ENCODE measurements at regions not wholly inside any gene's neighbourhood (a gene's known extent, or its start where the extent isn't known, plus 50 kb on each side); places are given as distances from the start of the nearest gene placed in this dataset.

DNA sequence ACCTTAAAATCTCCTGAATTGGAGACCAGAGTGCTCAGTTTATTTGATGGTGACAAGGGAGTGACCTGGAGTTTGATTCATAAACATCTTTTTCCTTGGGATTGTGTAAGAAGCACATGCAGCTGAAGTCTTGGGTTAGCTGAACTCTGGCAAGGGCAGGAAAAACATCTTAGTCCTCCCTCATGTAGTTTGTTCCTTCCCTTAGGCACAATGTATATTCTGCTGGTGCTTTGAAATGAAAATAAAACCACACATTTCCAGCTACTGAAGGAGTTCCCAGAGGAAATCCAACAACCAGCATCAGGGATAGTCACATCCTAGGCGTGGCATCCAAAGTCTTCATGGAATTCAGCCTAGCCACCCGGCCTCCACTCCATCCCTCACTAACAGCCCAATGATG, 95.2 kb upstream of the PAPPA start:
- Histone ChIP-seq H3K9me3 (replicated peaks) (no peaks in the 10 kb centered on the region), H3K4me3 (no peak overlapping the region), H3K27ac (no peak overlapping the region), H3K36me3 (no peaks in the 10 kb centered on the region), H3K27me3 (no peaks in the 10 kb centered on the region), H3K4me1 (no peaks in the 10 kb centered on the region)
- no peak for DNase-seq

DNA sequence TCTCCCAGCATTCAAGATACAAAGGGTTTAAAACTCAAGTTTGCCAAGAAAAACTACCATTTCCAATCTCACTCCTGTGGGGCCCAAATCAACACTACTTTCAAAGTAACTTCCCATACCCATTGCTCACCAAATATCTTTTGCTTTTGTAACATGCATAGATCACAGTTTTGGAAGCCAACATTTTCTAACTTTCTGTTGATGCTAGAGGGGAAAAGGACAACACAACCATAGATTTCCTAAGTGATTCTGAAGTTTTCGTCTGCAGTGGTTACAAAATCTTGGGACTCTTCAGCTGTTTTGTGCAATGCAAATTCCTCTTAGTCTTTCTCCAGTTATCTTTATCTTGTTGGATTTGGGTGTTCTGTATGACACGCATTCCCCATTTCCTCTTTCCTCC, 94.1 kb upstream of the PAPPA start:
- no peak overlapping the region for H3K27ac ChIP-seq
- H3K36me3 ChIP-seq: no peaks in the 10 kb centered on the region
- no peaks in the 10 kb centered on the region for H3K27me3 ChIP-seq
- H3K4me1 ChIP-seq: no peaks in the 10 kb centered on the region
- no peak overlapping the region for H3K4me3 ChIP-seq
- no peaks in the 10 kb centered on the region for H3K9me3 ChIP-seq (replicated peaks)
- DNase-seq: no peak

DNA sequence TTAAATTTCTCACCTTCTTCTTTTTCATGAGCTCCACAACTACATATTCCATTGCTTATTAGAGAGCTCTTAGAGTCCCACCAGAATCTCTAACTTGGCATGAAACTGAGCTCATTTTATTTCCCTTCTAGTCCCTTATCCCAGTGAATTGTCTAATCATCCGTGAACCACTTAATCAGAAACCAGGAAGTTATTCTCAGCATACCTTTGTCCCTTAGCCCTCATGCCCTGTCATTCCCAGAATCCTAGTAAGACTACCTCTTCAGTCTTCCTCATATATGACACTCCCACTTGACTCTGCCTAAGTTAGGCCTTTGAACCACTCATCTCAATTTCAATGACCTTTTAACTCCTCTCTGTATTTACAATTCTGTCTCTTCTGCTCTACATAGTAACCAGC, 93.0 kb upstream of the PAPPA start:
- no peak for DNase-seq

DNA sequence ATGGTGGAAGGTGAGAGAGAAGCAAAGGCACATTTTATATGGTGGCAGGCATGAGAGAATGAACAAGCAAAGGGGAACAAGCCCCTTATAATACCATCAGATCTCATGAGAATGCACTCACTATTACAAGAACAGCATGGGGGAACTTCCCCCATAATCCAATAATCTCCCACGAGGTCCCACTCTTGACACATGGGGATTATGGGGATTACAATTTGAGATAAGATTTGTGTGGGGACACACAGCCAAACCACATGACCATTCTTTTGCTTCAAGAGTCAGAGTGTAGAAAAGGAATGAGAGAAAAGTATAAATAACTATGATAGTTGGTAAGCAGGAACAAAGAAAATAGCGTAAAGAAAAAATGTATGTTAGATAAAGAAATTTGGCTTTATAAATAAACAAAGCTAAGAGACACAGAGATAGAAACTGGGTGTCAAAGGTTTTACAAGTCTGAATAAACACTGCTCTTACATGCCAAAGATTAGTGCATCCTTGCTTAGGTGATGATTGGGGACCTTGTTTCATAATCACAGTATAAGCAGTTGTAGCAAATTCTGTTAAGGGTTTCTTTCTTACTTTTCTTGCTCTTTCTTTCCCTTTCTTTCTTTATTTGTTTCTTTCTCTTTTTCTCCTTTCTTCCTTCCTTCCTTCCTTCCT, 91.9 kb upstream of the PAPPA start:
- DNase-seq: peak in 1 of 2 experiments; percentile 21
- no peak overlapping the region for H3K27ac ChIP-seq
- no peaks in the 10 kb centered on the region for H3K36me3 ChIP-seq
- no peaks in the 10 kb centered on the region for H3K4me1 ChIP-seq
- no peaks in the 10 kb centered on the region for H3K27me3 ChIP-seq
- H3K9me3 ChIP-seq (replicated peaks): no peaks in the 10 kb centered on the region; the same call in 1 of the 2 replicates
- no peak overlapping the region for H3K4me3 ChIP-seq

More for the DNA sequence above, 93.0 kb upstream of the PAPPA start:
- Histone ChIP-seq H3K36me3 (no peaks in the 10 kb centered on the region), H3K9me3 (replicated peaks) (no peaks in the 10 kb centered on the region; the same call in 1 of the 2 replicates), H3K27me3 (no peaks in the 10 kb centered on the region), H3K4me1 (no peaks in the 10 kb centered on the region), H3K4me3 (no peak overlapping the region), H3K27ac (no peak overlapping the region)

DNA sequence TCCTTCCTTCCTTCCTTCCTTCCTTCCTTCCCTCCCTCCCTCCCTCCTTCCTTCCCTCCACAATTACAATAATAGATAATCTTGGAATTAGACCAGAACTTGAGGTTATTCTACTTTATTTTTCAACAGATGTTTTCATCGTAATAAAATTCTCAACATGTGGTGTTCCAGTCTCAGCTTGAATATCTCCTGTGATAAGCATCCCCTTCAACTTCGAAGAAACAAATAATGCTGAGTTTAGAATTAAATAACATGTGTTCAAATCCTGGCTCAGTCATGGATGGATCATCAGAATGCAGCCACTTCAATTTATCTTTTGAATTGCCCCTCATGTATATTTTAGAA, 91.4 kb upstream of the PAPPA start:
- H3K27me3 ChIP-seq: no peaks in the 10 kb centered on the region
- H3K27ac ChIP-seq: no peak overlapping the region
- H3K4me3 ChIP-seq: no peak overlapping the region
- H3K4me1 ChIP-seq: no peaks in the 10 kb centered on the region
- DNase-seq: no peak
- H3K36me3 ChIP-seq: no peaks in the 10 kb centered on the region
- H3K9me3 ChIP-seq (replicated peaks): no peaks in the 10 kb centered on the region; the same call in 1 of the 2 replicates

DNA sequence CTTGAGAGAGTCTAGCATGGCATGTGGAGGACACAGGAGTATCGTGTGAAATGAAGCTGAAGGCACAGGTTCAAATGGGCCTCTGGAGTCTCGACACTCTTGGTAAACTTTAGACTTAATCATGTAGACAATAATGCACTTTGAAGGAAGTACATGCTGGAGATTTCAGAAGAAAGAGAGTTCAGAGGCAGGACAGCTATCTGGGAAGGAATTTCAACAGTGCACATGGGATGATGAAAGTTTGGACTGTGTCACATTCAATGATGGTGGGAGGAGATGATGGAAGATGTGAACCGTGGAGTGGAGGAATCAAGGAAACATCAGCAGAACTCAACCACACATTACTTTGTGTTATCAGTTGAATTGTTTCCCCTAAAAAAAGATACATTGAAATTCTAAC, 88.6 kb upstream of the PAPPA start:
- Histone ChIP-seq H3K9me3 (replicated peaks) (no peaks in the 10 kb centered on the region; the same call in 1 of the 2 replicates), H3K27ac (no peak overlapping the region), H3K27me3 (no peaks in the 10 kb centered on the region), H3K4me1 (no peaks in the 10 kb centered on the region), H3K4me3 (no peak overlapping the region), H3K36me3 (no peaks in the 10 kb centered on the region)
- no peak for DNase-seq

DNA sequence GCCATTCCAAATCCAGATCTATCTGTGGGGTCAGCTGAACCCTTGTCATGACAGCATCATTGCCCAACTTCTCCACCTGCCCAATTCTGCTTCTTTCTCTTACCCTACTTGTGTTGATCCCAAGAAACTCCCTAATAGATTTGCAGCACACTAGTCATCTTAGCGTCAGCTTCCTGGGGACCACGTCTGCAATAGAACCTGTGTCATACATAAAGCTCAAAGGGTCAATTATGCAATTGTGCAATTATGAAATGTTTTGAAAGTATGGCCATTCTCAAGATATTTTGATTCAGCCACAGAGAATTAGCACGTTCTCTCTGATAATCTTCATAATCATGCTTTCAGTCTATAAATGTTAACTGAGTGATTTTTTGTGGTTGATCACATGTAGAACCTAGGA, 87.4 kb upstream of the PAPPA start:
- Histone ChIP-seq H3K4me1 (peaks cover 2% of the 10 kb centered on the region; the same call in 1 of the 2 replicates), H3K36me3 (no peaks in the 10 kb centered on the region), H3K9me3 (replicated peaks) (no peaks in the 10 kb centered on the region; the same call in 1 of the 2 replicates), H3K27ac (no peak overlapping the region), H3K27me3 (no peaks in the 10 kb centered on the region), H3K4me3 (no peak overlapping the region)
- no peak for DNase-seq

DNA sequence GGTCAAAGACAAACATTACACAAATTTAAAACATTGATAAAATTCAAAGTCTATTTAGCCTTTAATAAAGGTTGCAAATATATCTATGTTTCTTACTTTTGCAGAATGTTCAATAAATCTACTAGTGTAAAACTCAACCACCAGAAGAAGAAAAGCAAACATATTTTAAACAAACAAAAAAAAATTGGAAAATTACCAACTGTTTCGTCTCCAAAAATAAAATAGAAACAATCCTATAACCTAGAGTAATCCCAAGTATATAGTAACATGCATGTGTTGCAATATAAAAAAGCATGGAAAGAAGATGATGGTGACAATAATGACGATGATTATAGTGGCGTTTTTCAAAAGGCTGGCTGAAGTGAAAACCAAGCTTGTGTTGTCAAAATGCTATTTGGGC, 86.0 kb upstream of the PAPPA start:
- H3K36me3 ChIP-seq: no peaks in the 10 kb centered on the region
- DNase-seq: no peak
- no peak overlapping the region for H3K27ac ChIP-seq
- no peaks in the 10 kb centered on the region; the same call in 1 of the 2 replicates for H3K9me3 ChIP-seq (replicated peaks)
- H3K4me3 ChIP-seq: no peak overlapping the region
- peaks cover 16% of the 10 kb centered on the region for H3K4me1 ChIP-seq
- H3K27me3 ChIP-seq: no peaks in the 10 kb centered on the region

DNA sequence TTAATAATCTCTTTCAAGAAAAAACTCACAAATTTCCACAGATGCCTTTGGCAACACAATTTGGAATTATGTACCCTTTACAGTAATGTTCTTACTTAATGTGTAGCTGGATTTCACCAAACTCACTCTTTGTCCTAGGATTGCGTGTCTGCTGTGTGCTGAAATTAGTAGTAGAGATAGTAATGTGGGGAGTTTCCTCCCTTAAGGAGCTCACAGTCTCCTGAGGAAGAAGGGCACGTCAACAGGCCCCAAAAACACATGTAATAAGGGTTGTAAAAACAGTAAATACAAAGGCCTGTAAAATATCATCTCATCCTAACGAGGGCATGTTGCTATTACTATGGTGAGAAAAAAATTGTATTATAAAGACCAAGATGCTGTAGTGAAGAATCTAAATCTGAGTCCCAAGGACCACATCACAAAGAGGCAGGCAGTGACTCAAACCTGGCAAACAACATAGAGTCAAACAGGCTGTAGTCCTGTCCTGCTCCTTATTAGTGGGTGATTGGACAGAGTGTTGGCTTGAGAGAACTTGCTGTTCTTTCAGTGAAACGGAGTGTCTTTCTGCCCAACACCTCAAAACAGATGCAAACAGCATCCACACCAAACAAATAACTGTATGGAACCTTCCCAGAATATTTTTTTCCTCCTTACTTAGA, 83.2 kb upstream of the PAPPA start:
- H3K4me1 ChIP-seq: peaks cover 17% of the 10 kb centered on the region
- no peaks in the 10 kb centered on the region for H3K9me3 ChIP-seq (replicated peaks)
- H3K4me3 ChIP-seq: no peak overlapping the region
- no peaks in the 10 kb centered on the region for H3K27me3 ChIP-seq
- DNase-seq: no peak
- H3K27ac ChIP-seq: no peak overlapping the region
- no peaks in the 10 kb centered on the region for H3K36me3 ChIP-seq

DNA sequence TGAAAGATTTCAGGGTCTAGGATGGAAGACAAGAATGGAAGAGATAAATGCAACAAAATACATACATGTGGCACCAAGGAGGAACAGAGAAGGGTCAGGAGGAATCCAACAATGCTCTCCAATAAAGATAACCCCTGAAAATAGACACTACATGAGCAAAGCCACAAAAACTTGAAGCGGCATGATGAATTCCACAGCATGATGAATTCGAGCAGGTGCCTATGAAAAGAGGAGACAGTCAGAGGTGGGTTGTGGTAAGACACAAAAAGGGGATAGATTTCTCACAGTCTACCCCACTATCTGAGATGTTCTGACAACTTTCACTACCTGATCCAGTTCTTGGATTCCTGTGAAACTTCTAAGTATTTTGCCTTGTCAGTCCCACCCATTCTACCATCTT, 81.5 kb upstream of the PAPPA start:
- Histone ChIP-seq H3K27me3 (no peaks in the 10 kb centered on the region), H3K4me1 (peaks cover 17% of the 10 kb centered on the region), H3K27ac (peak overlapping the region; percentile 30), H3K36me3 (no peaks in the 10 kb centered on the region), H3K4me3 (no peak overlapping the region), H3K9me3 (replicated peaks) (no peaks in the 10 kb centered on the region)
- DNase-seq: peak; percentile 62 to 82

DNA sequence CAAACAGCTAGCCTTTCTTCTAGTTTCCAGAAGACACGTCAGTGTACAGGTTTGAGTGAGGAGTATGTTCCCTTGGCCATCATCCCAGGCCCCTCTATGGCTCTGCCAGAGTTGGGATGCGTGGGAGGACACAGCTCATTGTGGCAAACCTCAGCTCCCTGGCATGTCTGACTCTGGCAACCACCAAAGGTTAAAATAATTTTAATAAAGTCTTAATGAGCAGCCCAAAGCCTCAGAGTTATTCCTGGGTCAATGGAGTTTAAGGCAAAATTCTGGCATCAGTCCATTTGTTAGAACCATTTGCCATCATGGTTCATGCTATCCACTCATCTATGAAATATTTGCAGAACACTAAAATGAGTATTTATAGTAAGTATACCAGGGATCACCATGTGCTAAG, 79.8 kb upstream of the PAPPA start:
- peak; percentile 32 to 41 for DNase-seq
- no peaks in the 10 kb centered on the region for H3K27me3 ChIP-seq
- no peaks in the 10 kb centered on the region for H3K9me3 ChIP-seq (replicated peaks)
- no peak overlapping the region for H3K27ac ChIP-seq
- peaks cover 17% of the 10 kb centered on the region for H3K4me1 ChIP-seq
- H3K4me3 ChIP-seq: no peak overlapping the region
- H3K36me3 ChIP-seq: no peaks in the 10 kb centered on the region

DNA sequence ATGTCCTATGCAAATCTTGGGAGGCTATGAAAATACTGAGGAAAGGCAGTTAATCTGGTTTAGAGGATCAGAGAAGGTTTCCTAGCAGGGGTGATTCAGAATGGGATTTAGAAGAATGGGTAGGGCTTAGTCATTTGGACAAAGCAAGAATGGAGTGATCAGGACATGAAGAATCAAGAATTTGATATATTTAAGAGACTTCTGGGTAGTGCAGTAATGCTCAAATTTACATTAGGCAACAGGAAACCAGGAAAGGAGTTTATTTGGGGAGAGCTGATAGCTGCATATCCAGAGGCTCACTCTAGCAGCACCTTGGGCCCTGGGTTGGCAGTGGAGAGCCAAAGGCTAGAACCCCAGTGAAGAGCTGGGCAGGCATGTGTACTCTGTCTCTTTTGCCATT, 78.9 kb upstream of the PAPPA start:
- DNase-seq: no peak
- no peak overlapping the region for H3K27ac ChIP-seq

DNA sequence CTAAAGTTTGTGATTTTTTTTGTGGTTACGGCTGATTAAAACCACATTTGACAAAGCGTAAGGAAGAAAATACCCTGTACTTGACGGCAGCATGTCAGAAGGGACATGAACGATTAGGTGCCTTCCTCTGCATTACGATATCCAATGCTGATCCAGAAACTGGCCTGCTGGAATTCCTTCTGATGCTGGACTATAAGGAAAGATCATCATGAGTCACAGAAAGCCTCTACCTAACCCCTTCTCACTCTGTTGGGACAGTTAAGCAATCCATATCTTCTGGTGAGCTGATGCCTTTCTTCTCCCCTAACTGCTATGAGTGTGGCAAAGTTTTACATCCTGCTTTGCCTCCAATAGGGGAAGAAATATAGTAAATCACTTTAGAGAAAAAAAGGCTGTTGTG, 78.4 kb upstream of the PAPPA start:
- Histone ChIP-seq H3K4me1 (peaks cover 17% of the 10 kb centered on the region), H3K9me3 (replicated peaks) (no peaks in the 10 kb centered on the region), H3K4me3 (no peak overlapping the region), H3K27me3 (no peaks in the 10 kb centered on the region), H3K27ac (no peak overlapping the region), H3K36me3 (no peaks in the 10 kb centered on the region)
- no peak for DNase-seq

More for the DNA sequence above, 78.9 kb upstream of the PAPPA start:
- no peaks in the 10 kb centered on the region for H3K27me3 ChIP-seq
- H3K4me1 ChIP-seq: peaks cover 17% of the 10 kb centered on the region
- H3K9me3 ChIP-seq (replicated peaks): no peaks in the 10 kb centered on the region
- H3K4me3 ChIP-seq: no peak overlapping the region
- no peaks in the 10 kb centered on the region for H3K36me3 ChIP-seq

DNA sequence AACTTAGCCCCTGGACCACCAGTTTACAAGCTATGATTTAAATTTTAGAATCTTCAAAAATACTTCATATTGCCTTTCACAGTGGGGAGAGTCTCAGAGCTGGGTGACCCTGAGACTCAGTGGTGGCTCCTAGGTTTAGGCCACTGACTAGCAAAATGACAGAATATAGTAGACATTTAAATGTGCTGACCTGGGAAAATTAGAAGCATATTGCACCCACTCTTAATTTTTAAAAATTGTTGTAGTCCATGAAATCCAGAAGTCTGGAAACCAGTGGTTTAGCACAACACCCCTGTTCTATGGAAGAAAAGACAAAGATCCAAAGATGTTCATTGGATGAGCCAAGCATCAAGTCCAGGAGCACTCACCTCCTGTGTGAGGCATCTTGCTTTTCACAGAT, 75.0 kb upstream of the PAPPA start:
- Histone ChIP-seq H3K4me1 (no peaks in the 10 kb centered on the region; the same call in 1 of the 2 replicates), H3K36me3 (no peaks in the 10 kb centered on the region), H3K4me3 (no peak overlapping the region), H3K27me3 (no peaks in the 10 kb centered on the region), H3K27ac (no peak overlapping the region), H3K9me3 (replicated peaks) (no peaks in the 10 kb centered on the region)
- DNase-seq: no peak

DNA sequence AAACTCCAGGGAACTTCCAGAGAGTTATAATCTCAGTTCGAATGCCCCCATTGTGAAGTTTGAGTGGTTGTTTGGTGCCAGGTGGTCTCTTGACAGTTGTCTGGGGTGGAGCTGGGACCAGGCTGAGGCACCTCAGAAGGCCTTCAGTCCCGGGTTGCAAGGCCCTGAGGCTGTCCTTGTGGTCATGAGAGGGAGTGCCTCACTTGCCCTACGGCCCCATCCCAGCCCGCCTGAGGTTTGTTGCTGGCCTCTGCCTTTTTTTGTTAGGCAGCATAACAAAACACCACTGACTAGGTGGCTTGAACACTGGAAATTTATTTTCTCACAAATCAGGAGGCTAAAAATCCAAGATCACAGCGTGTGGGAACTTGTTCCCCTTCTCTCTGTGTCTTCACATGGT, 73.0 kb upstream of the PAPPA start:
- H3K9me3 ChIP-seq (replicated peaks): no peaks in the 10 kb centered on the region
- H3K27me3 ChIP-seq: no peaks in the 10 kb centered on the region
- H3K27ac ChIP-seq: no peak overlapping the region
- H3K4me1 ChIP-seq: no peaks in the 10 kb centered on the region
- H3K36me3 ChIP-seq: no peaks in the 10 kb centered on the region
- H3K4me3 ChIP-seq: no peak overlapping the region
- DNase-seq: peak; percentile 14 to 39
